OCI-LY3 (cell line): ENCODE measurements at regions not wholly inside any gene's neighbourhood (a gene's known extent, or its start where the extent isn't known, plus 50 kb on each side); places are given as distances from the start of the nearest gene placed in this dataset.
"Not testable (repeated sequence)": the region's sequence is repeated elsewhere in the genome, so short reads cannot be mapped to it uniquely, and the experiment has no call there.

Source experiments
- H2AFZ ChIP-seq: fragments of 200-600, 300-600 bp; shearing (Covaris generic); 2 replicates; pipeline ENCODE4 v1.6.0; 2014; ENCODE audit warnings: antibody characterized with exemption, low read depth, low read length
- H3K27ac ChIP-seq: fragments of 200-600, 300-600 bp; sonication (generic); 2 replicates; pipeline ENCODE4 v1.5.1; 2014; ENCODE audit warnings: mild to moderate bottlenecking, low read length, moderate library complexity, mixed read lengths
- H3K27me3 ChIP-seq: fragments of 200-600, 300-600 bp; sonication (generic); 2 replicates; pipeline ENCODE4 v1.6.1; 2014; ENCODE audit warnings: low read depth, low read length, mixed read lengths
- H3K36me3 ChIP-seq: fragments of 200-600, 300-600 bp; sonication (generic); replicated peaks from 2 replicates; pipeline ENCODE3; 2014; ENCODE audit warnings: low read depth, low read length, mixed read lengths
- H3K4me1 ChIP-seq: fragments of 300-600, 200-600 bp; sonication (generic); 2 replicates; pipeline ENCODE4 v1.6.1; 2014; ENCODE audit warnings: low read length, mixed read lengths
- H3K4me2 ChIP-seq: fragments of 200-600, 300-600 bp; sonication (generic); 2 replicates; pipeline ENCODE4 v1.6.1; 2014; ENCODE audit warnings: low read length, mixed read lengths
- H3K4me3 ChIP-seq: fragments of 300-600, 200-600 bp; sonication (generic); 2 replicates; pipeline ENCODE4 v1.5.1; 2014; ENCODE audit warnings: antibody characterized with exemption, mild to moderate bottlenecking, low read length, moderate library complexity
- H3K79me2 ChIP-seq: fragments of 300-600, 200-600 bp; shearing (Covaris generic); 2 replicates; pipeline ENCODE4 v1.6.1; 2014; ENCODE audit warnings: mild to moderate bottlenecking, low read length, mixed read lengths
- H3K9ac ChIP-seq: fragments of 300-600, 200-600 bp; shearing (Covaris generic); 2 replicates; pipeline ENCODE4 v1.6.0; 2014; ENCODE audit warnings: mild to moderate bottlenecking, low read length, moderate library complexity
- H3K9me3 ChIP-seq: fragments of 200-600, 300-600 bp; shearing (Covaris generic); 2 replicates; pipeline ENCODE4 v1.6.1; 2014; ENCODE audit warnings: low read length, mixed read lengths; ENCODE audit not compliant: insufficient read depth
- H4K20me1 ChIP-seq: fragments of 200-600, 300-600 bp; sonication (generic); 2 replicates; pipeline ENCODE4 v1.6.1; 2016; ENCODE audit warnings: low read length, mixed read lengths; ENCODE audit not compliant: insufficient read depth
- CTCF ChIP-seq: fragments of 200-600, 300-600 bp; sonication (generic); IDR thresholded peaks from 2 replicates; pipeline ENCODE4 v1.5.1; 2014; ENCODE audit warnings: antibody characterized with exemption, low read length, low read depth
- EZH2phosphoT487 ChIP-seq: fragments of 200-600 bp; shearing (Covaris generic); IDR thresholded peaks from 2 replicates; pipeline ENCODE4 v1.6.1; 2018; ENCODE audit warnings: antibody characterized with exemption, mixed run types, low read depth

- Histone ChIP-seq H3K4me2 (no peak overlapping the region), H3K36me3 (no peaks in the 10 kb centered on the region), H3K27ac (no peak overlapping the region), H4K20me1 (no peaks in the 10 kb centered on the region), H2AFZ (no peak overlapping the region), H3K4me1 (peaks cover 14% of the 10 kb centered on the region), H3K79me2 (no peaks in the 10 kb centered on the region), H3K27me3 (no peaks in the 10 kb centered on the region), H3K9ac (no peak overlapping the region), H3K9me3 (no peaks in the 10 kb centered on the region), H3K4me3 (no peak overlapping the region)
- TF ChIP-seq CTCF, result no peak
- TF ChIP-seq EZH2phosphoT487, result no peak
Observed at GRCh38 chr1:212167098-212167497, 118.1 kb upstream of the PPP2R5A start.

- Histone ChIP-seq H3K9ac (no peak overlapping the region), H3K79me2 (no peaks in the 10 kb centered on the region), H3K4me2 (no peak overlapping the region), H3K36me3 (no peaks in the 10 kb centered on the region), H3K4me3 (no peak overlapping the region), H3K27me3 (no peaks in the 10 kb centered on the region), H3K4me1 (no peaks in the 10 kb centered on the region), H2AFZ (no peak overlapping the region), H4K20me1 (no peaks in the 10 kb centered on the region), H3K9me3 (no peaks in the 10 kb centered on the region), H3K27ac (no peak overlapping the region)
- TF ChIP-seq CTCF (no peak), EZH2phosphoT487 (no peak)
Observed at GRCh38 chr1:212173567-212173966, 111.6 kb upstream of the PPP2R5A start.

GRCh38 chr1:212174295-212174694 lies 110.9 kb upstream of the PPP2R5A start:
- H4K20me1 ChIP-seq, H3K4me3 ChIP-seq, H3K27me3 ChIP-seq, H3K9ac ChIP-seq, H3K9me3 ChIP-seq, H3K27ac ChIP-seq, H3K4me2 ChIP-seq, H3K4me1 ChIP-seq, H2AFZ ChIP-seq, H3K79me2 ChIP-seq, H3K36me3 ChIP-seq: not testable (repeated sequence)

- no peak for TF ChIP-seq CTCF
- H3K79me2 ChIP-seq, result no peaks in the 10 kb centered on the region
- no peaks in the 10 kb centered on the region for H3K36me3 ChIP-seq
- no peaks in the 10 kb centered on the region for H3K9me3 ChIP-seq
- H3K4me2 ChIP-seq, result no peak overlapping the region
- H2AFZ ChIP-seq, result no peak overlapping the region
- H3K4me3 ChIP-seq, result no peak overlapping the region
- H3K9ac ChIP-seq, result no peak overlapping the region
- no peak overlapping the region for H3K27ac ChIP-seq
- no peaks in the 10 kb centered on the region for H3K4me1 ChIP-seq
- H4K20me1 ChIP-seq, result no peaks in the 10 kb centered on the region
- peaks cover 4% of the 10 kb centered on the region; the same call in 1 of the 2 replicates for H3K27me3 ChIP-seq
Observed at GRCh38 chr1:212177542-212177941, 107.7 kb upstream of the PPP2R5A start.

- H3K27ac ChIP-seq, result no peak overlapping the region
- no peaks in the 10 kb centered on the region for H3K4me1 ChIP-seq
- no peak for TF ChIP-seq EZH2phosphoT487
- no peak for TF ChIP-seq CTCF
- no peak overlapping the region for H3K4me2 ChIP-seq
- H3K79me2 ChIP-seq, result no peaks in the 10 kb centered on the region
- H3K36me3 ChIP-seq, result no peaks in the 10 kb centered on the region
- H3K27me3 ChIP-seq, result peaks cover 4% of the 10 kb centered on the region; the same call in 1 of the 2 replicates
- no peaks in the 10 kb centered on the region for H3K9me3 ChIP-seq
- no peak overlapping the region for H3K4me3 ChIP-seq
- H2AFZ ChIP-seq, result no peak overlapping the region
- H3K9ac ChIP-seq, result no peak overlapping the region
- H4K20me1 ChIP-seq, result no peaks in the 10 kb centered on the region
Observed at GRCh38 chr1:212178851-212179250, 106.4 kb upstream of the PPP2R5A start.
